HG03135 (cell line): ENCODE measurements at regions not wholly inside any gene's neighbourhood (a gene's known extent, or its start where the extent isn't known, plus 50 kb on each side); places are given as distances from the start of the nearest gene placed in this dataset.

Source experiments
- ATAC-seq: cut with Tn5 transposase; IDR thresholded peaks from one replicate; pipeline ENCODE4 v1.9.1; 2021; ENCODE audit warnings: mild to moderate bottlenecking, moderate library complexity; ENCODE audit not compliant: unreplicated experiment

GRCh38 chr14:53528185-53528671 lies 375.1 kb upstream of the DDHD1 start:
- ATAC-seq, result no peak

DNA sequence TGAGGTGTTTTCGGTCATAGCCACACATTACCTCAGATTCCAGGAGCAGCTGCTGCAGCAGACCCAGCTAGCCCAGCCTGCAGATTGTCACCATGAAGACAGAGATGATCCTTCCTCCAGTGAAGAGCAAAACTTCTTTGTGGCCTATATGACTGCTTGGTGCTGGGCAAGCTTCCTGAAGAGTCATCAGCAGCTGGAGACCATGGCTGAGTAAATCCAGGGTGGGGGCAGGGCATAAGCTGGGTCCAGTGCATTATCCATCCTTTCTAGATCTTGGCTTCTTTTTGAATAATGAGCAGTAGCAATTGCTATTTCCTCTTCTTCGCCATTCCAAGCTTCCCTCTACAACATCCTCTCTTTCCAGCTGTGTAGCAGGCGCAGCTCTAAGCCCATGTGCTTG lies 373.1 kb upstream of the DDHD1 start:
- no peak for ATAC-seq

- no peak for ATAC-seq
Measured at GRCh38 chr14:53525608-53526007, 372.5 kb upstream of the DDHD1 start.

GRCh38 chr14:53524391-53524790 lies 371.3 kb upstream of the DDHD1 start:
- ATAC-seq, result no peak

DNA sequence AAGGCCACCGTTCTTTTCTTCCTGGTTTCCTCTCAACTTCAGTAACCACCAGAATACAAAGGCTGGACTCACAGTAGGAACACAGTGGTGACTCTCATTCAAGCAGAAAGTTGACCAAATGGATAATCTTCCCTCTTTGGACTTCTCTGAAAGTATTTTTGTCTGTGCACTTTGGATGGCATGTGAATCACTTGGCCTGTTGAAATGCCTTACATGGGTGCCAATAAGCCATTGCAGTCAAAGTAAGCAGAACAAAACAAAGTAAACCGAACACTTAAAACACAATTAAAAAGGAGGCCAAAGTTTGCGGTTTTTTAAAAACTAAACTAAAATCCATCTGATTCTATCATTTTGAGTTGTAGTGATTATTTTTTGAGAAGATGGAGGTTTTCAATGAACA lies 370.1 kb upstream of the DDHD1 start:
- no peak for ATAC-seq

DNA sequence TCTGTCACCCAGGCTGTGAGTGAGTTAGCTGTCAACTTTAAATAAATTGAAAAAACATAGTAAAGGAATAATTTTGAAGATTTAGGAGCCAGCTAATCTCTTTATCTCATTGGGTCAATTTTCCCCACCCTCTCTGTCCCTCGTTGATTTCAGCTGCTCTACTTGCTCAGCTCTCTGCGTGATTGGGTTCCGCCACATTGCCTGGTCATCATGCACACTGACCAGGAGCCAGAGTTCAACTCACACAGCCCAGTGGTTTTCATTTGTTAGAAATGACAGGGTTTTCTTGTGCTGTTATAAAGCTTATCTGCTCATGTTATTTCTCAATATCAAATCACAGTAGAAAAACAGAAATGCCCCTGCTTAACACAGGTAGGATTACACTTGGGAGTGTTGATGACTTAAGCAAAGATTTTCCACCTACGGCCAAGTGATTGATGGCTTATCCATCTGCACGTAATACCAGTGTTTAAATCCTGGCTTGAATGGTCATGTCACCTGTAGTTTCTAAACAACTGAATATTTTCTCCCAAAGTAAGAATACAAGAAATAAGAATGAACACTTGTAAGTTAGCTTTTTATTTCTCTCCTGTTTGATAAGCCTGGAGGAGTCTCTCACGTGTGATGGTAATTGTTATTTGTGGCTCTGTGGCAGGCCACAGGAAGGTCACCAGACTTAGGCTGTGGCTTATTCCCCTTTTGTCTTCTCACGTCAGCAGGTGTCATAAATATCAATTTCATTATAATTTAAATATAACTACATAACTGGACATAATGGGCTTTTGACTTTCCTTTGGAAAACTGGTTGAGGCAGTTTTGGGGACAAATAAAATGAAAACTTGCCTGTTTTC lies 367.2 kb upstream of the DDHD1 start:
- no peak for ATAC-seq

DNA sequence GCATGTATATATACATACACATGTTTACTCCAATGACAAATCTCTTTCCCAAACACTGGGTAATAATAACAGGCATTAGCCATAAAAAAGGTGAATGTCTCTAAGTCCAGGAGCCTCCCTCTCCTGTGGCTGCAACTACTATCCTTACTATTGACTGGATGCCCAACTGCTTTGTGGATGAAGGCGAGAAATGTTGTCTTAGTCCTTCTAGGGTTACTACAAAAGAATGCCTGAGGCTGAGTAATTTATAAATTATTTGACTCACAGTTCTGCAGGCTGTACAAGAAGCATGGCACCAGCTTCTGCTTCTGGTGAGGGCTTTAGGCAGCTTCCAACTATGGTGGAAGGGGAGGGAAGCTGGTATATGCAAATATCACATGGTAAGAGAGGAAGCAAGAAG lies 366.0 kb upstream of the DDHD1 start:
- no peak for ATAC-seq

GRCh38 chr14:53517270-53517960 lies 364.3 kb upstream of the DDHD1 start:
- ATAC-seq, result no peak

- no peak for ATAC-seq
Measured at GRCh38 chr14:53516261-53516774, 363.2 kb upstream of the DDHD1 start.

DNA sequence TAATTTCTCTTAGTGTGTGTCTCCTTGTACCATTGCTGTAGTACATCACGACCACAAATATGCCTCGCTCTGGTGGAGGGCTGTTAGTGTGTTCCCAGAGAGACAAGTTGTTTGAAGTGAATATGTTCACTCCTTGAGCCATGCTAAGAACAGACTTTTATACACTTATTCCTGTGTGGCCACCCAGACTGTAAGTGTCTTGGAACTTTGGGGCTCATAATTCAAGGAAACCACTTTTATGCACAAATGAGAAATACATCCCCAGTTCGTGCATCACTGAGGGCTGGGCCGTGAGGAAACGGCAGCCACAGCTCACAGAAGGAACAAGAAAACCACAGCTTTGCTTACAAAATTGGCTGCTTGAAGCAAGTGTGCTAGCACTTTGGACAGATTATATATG lies 362.2 kb upstream of the DDHD1 start:
- ATAC-seq, result no peak

DNA sequence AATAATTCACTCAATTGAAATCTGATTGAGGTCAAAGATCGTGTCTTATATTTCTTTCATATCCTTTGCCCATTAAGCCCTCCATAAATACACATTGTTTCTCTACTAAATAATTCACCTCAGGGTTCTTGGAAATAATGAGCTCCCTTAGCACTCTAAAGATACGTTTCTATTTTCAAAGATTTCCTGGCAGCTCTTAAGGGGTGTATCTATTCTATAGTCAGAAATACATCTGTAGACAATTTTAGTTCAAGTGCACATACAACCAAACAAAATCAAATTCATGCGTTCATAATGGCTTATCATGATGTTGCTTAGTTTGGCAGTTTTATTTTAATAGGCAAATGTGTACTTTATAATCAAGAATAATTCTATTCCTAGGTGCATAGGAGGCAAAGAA lies 361.1 kb upstream of the DDHD1 start:
- ATAC-seq, result no peak

DNA sequence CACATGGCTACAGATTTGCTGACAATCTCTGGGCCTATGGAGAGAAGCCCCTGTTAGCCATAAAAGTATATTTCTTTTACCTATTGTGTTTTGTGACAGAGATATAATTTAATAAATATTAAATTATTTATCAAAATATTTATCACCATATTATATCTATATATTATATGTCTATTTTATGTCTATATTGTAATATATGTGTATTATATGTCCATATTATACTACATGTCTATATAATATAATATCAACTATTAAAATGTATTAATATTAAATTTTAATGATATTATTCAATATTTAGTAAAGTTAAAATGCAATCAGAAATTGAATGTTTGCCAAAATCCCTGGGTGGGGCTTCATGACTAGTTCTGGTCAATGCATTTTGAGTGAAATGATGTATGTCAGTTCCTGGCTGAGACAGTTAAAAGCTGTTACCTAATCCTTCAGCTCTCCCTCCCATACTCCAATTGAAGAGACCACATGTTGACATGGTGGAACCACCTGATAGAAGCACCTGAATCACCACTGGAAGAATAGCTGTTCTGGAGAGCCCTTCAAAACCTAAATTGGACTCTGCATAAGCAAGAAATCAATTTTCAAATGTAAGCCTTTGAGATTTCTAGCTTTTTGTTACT lies 357.3 kb upstream of the DDHD1 start:
- ATAC-seq, result no peak

- ATAC-seq, result no peak
Measured at GRCh38 chr14:53509276-53510244, 356.4 kb upstream of the DDHD1 start.

DNA sequence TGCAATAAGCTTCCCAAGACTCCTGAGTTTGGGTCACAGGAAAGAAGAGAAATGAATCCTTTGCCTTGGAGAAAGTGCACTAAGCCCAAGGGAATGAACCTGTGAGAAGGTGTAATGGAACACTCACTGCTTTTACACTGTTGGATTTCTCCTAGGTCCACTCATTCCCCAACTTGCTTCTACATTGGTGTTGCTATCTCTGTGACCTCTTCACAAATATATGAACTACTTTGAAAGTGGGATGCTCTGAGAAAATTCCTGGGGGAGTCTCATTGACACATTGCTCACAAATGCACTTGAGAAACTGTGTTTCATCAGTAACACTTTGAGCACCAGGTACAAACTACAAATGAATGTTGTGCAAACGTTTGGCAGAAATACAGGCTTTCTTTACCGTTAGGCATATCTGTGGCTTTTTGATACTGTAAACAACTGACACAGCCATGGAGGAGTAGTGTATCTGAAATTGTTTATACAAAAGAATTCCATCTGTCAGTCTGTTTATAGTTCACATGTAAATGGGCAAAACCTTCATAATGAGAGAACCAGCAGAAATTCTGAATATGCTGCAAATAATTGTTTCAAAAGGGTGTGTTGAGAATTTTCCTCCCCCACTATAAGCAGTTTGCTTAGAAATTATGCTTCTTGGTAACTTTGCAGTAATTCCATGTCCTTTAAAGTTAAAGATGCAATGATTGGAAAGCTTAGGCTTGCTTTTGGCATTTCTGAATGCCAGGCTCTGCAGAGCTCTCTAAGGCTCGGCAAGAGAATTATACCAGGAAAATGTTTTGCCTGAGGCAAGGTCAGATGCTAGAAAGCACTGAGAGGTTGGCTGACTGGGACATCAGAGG lies 348.5 kb upstream of the DDHD1 start:
- no peak for ATAC-seq

- ATAC-seq, result no peak
Measured at GRCh38 chr14:53500191-53500590, 347.1 kb upstream of the DDHD1 start.

DNA sequence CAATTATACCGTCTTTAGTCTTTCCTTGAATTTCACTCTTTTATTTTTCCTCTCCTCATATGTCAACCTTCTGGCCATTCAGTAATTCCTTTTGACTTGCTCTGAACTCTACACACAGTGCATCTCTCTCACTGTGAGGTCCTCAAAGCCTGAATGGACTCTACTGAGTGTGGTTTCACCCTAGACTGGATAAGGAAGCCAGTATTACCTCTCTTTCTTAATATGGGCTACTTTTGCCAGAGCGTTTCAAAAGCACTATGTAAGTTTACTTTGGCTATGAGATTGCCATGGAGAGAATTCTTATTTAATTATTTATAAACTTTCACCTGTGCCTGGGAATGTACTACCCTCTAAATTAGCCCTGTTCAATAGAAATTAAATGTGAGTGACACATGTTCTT lies 343.5 kb upstream of the DDHD1 start:
- ATAC-seq, result no peak

DNA sequence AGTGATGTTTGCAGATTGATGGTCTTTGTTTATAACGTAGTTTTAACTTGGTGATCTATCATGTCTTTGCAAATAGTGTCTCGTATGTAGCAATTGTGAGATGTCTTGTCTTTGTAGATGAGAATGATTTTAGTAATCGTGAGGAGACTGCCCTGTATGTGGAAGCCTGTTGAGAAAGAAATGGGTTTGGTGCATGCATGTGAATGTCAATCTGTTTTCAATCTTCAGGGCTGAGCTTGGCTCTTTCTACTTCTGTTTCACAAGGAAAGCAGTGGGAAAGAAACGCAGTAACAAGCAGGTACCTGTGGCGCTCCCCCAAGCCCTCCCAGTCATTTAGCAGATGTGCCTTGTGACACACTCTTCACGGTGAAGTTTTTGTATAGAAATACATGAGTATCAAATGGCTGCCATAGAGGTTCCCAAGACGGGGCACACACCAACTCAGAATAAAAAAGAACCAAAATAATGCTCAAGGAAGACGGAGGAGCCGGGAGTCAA lies 342.8 kb upstream of the DDHD1 start:
- ATAC-seq, result no peak

GRCh38 chr14:53494587-53494986 lies 341.5 kb upstream of the DDHD1 start:
- ATAC-seq, result no peak

- no peak for ATAC-seq
Measured at GRCh38 chr14:53493860-53494259, 340.7 kb upstream of the DDHD1 start.
